C4-2B (cell line): ENCODE measurements at regions not wholly inside any gene's neighbourhood (a gene's known extent, or its start where the extent isn't known, plus 50 kb on each side); places are given as distances from the start of the nearest gene placed in this dataset.

Experiments used
- ZFX ChIP-seq: fragments of 450-650 bp; IDR thresholded peaks from 2 replicates; pipeline ENCODE4 v1.6.1; 2017
- TF ChIP-seq, protein P1 (sequence below): fragments of 450-650 bp; conservative IDR thresholded peaks from 2 replicates; pipeline ENCODE4 v1.5.1; 2017; ENCODE audit warnings: mild to moderate bottlenecking

DNA sequence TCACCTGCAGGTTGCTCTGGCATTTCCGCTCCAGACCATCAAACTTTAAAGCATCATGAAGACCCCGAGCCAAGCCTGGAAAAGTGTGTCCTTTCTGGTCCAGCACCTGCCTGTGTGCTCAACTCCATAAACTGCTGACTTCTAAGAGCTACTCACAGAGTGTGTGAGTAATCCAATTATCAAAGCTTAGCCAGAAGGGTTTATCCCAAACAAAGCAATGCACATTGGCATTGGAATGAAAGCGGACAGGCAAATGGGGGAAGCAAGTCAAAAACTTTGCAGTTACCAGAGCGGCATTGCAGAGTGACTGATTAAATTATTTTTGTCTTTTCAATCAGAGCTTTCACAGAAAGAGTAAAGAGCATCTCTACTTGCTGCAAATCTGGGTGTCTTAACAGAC lies 1262.4 kb upstream of the SEL1L start:
- TF ChIP-seq, protein P1, sequence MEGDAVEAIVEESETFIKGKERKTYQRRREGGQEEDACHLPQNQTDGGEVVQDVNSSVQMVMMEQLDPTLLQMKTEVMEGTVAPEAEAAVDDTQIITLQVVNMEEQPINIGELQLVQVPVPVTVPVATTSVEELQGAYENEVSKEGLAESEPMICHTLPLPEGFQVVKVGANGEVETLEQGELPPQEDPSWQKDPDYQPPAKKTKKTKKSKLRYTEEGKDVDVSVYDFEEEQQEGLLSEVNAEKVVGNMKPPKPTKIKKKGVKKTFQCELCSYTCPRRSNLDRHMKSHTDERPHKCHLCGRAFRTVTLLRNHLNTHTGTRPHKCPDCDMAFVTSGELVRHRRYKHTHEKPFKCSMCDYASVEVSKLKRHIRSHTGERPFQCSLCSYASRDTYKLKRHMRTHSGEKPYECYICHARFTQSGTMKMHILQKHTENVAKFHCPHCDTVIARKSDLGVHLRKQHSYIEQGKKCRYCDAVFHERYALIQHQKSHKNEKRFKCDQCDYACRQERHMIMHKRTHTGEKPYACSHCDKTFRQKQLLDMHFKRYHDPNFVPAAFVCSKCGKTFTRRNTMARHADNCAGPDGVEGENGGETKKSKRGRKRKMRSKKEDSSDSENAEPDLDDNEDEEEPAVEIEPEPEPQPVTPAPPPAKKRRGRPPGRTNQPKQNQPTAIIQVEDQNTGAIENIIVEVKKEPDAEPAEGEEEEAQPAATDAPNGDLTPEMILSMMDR: no peak
- TF ChIP-seq ZFX: no peak
